HEK293T (cell line): ENCODE measurements at regions not wholly inside any gene's neighbourhood (a gene's known extent, or its start where the extent isn't known, plus 50 kb on each side); places are given as distances from the start of the nearest gene placed in this dataset.

Experiments
- BHLHE40 ChIP-seq: fragments of 450-650 bp; IDR thresholded peaks from 2 replicates; pipeline ENCODE4 v1.6.1; 2016; ENCODE audit warnings: mild to moderate bottlenecking, moderate library complexity, borderline replicate concordance
- CTBP1 ChIP-seq: fragments of 450-650 bp; IDR thresholded peaks from 2 replicates; pipeline ENCODE4 v1.6.1; 2016; ENCODE audit warnings: borderline replicate concordance
- ELF4 ChIP-seq: fragments of 450-650 bp; IDR thresholded peaks from 2 replicates; pipeline ENCODE4 v1.6.1; 2017; ENCODE audit warnings: antibody characterized with exemption
- FOXA1 ChIP-seq: fragments of 450-650 bp; IDR thresholded peaks from 2 replicates; pipeline ENCODE4 v1.6.1; 2016; ENCODE audit warnings: mild to moderate bottlenecking
- FOXK2 ChIP-seq: fragments of 450-650 bp; IDR thresholded peaks from 2 replicates; pipeline ENCODE4 v1.6.1; 2016; ENCODE audit warnings: mild to moderate bottlenecking
- FOXM1 ChIP-seq: fragments of 450-650 bp; IDR thresholded peaks from 2 replicates; pipeline ENCODE4 v1.6.1; 2017; ENCODE audit warnings: mild to moderate bottlenecking, borderline replicate concordance
- NFRKB ChIP-seq: fragments of 450-650 bp; IDR thresholded peaks from 2 replicates; pipeline ENCODE4 v1.6.1; 2016; ENCODE audit warnings: mild to moderate bottlenecking, moderate library complexity
- SP1 ChIP-seq: fragments of 450-650 bp; IDR thresholded peaks from 2 replicates; pipeline ENCODE4 v1.6.1; 2017
- SUZ12 ChIP-seq: fragments of 450-650 bp; IDR thresholded peaks from 2 replicates; pipeline ENCODE4 v1.6.1; 2016; ENCODE audit warnings: mild to moderate bottlenecking
- ZNF384 ChIP-seq: fragments of 450-650 bp; IDR thresholded peaks from 2 replicates; pipeline ENCODE4 v1.6.1; 2016

DNA sequence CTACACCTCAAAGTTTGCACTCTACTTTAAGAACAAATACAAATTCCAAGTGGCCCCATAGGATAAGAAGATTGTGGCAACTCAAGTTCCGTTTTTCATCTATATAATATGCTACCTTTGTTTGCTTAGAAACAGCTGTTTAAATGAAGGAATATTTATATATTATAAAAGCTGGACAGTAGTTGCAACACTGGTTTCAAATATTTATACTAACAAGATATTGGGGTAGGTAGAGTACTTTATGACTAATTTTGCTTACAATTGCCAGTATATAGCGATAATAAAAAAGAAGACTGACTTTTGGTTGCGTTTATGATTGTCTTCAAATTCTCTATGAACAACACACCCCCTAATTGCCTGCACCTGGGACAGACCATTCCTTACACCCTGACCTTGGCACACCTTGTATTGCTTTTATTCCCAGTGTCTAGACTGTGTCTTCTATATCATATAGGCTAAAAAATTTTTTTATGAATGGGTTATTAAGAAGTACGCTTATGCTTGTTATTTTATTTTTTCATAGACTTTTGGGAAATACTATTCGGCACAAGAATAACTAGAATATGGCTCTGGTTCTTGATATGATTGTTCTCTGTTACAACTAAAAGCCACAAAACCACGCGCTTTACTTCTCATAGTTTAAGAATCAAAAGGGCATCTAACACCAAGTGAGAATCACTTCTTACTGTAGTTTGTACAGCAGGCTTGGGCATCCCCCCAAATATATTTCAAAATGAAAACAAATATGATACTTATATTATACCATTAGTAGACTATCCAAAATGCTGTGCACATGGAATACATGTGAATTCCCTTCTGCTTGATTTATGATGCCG lies 455.4 kb upstream of the DCN start:
- TF ChIP-seq SP1 (no peak), NFRKB (no peak), ZNF384 (no peak), FOXK2 (no peak), CTBP1 (no peak), SUZ12 (no peak), BHLHE40 (no peak), FOXA1 (no peak), ELF4 (no peak), FOXM1 (no peak)
